Sigmoid colon (tissue), 4 donors: ENCODE measurements at regions not wholly inside any gene's neighbourhood (a gene's known extent, or its start where the extent isn't known, plus 50 kb on each side); places are given as distances from the start of the nearest gene placed in this dataset.

Experiments used
- POLR2AphosphoS5 ChIP-seq, 4 donors: sonication (generic); formaldehyde crosslinking; IDR thresholded peaks; one replicate each; pipeline ENCODE4 v1.6.1; 2017; ENCODE audit warnings: antibody characterized with exemption in 4 of 4
- TF ChIP-seq, protein P1 (sequence below), 4 experiments: fragments of 450-650 bp in 3 of 4; fragments of 200-600 bp in 1 of 4; IDR thresholded peaks; one replicate each; pipeline ENCODE4 v1.5.1; 2016 to 2019; ENCODE audit warnings: antibody characterized with exemption in 4 of 4, mild to moderate bottlenecking in 3 of 4, moderate library complexity in 2 of 4

DNA sequence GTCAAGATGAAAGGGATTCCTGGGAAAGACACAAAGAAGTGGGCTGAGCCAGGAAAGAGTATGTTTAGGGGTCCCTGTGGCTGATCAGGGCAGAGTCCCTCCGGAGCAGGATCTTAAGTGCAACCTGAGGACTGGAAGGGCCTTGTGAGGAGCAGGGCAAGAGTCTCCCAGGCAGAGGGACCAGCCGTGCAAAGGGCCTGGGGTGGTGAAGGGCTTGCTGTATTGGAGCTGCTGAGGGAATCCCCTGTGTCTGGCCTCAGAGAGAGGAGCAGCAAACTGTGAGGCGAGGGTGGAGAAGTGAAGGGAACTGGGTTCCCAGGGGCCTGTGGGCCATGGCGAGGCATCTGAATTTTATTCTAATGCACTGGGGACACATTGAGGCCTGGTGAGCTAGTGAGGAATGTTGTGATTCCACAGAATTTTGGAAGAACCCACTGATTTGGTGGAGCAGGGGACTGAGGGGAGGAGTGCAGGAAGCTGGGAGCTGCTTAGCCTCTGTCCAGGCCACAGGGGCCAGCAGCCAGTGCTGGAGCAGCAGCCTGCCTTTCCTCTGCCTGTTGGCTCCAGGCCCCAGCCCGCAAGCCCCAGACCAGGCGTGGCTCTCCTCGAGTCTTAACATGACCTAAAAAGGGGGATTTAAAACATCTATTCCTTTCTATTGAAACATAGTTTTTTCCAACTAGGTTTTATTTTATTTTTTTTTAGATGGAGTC lies 138.4 kb upstream of the IGFBP3 start:
- TF ChIP-seq, protein P1, sequence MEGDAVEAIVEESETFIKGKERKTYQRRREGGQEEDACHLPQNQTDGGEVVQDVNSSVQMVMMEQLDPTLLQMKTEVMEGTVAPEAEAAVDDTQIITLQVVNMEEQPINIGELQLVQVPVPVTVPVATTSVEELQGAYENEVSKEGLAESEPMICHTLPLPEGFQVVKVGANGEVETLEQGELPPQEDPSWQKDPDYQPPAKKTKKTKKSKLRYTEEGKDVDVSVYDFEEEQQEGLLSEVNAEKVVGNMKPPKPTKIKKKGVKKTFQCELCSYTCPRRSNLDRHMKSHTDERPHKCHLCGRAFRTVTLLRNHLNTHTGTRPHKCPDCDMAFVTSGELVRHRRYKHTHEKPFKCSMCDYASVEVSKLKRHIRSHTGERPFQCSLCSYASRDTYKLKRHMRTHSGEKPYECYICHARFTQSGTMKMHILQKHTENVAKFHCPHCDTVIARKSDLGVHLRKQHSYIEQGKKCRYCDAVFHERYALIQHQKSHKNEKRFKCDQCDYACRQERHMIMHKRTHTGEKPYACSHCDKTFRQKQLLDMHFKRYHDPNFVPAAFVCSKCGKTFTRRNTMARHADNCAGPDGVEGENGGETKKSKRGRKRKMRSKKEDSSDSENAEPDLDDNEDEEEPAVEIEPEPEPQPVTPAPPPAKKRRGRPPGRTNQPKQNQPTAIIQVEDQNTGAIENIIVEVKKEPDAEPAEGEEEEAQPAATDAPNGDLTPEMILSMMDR (IDR thresholded peaks at IDR 0.05): no peak
- no peak for TF ChIP-seq POLR2AphosphoS5 (IDR thresholded peaks at IDR 0.05)
